ENCODE measurements at regions not wholly inside any gene's neighbourhood (a gene's known extent, or its start where the extent isn't known, plus 50 kb on each side); places are given as distances from the start of the nearest gene placed in this dataset.

DNA sequence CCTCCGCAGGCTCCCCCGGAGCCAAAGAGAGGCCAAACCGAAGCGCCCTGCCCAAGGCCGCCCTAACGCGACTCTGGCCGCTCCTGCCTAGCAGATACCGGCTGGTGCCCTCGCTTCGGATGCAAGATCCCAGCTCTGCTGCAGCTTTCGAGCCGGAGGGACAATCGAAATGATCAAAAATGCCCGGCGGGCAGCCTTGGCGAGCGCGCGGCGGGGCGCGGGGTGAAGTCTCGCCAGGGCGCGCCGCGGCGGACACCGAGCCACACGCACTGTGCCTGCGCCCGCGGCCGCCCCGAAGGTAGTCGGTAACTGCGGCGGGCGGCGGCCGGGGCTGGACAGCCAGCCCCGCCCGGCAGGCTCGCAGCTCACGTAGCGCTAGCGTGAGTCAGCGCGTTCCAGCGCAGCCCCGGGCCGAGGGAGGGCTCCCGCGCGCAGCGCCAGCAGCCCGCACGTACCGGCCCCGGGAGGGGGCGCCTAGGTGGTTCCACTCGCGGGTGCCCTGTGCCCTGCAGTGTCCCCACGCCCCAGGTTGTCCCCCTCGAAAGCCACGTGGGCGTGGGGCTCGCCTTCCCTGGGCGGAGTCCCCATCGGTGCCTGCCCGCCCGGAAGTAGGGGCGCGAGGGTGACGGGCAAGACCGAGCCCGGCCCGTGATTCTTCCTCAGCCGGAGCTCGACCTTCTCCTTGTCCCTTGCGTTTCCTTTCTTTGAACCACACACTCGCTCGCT is 109.2 kb upstream of the EGLN3 start (continued):
- TF ChIP-seq REST (IDR thresholded peaks at IDR 0.05; ENCODE audit: borderline replicate concordance) (peak; percentile 64), REST (CRISPR knock-in tag; IDR thresholded peaks at IDR 0.05; ENCODE audit: low read depth) (no peak), ZNF592 (IDR thresholded peaks at IDR 0.05) (peak; percentile 95), HDAC8 (tag; IDR thresholded peaks at IDR 0.05) (0 out of 2 replicates have a peak, but pooled peaks have one; percentile 21)

All from K562 (cell line).